ENCODE measurements at regions not wholly inside any gene's neighbourhood (a gene's known extent, or its start where the extent isn't known, plus 50 kb on each side); places are given as distances from the start of the nearest gene placed in this dataset.

DNA sequence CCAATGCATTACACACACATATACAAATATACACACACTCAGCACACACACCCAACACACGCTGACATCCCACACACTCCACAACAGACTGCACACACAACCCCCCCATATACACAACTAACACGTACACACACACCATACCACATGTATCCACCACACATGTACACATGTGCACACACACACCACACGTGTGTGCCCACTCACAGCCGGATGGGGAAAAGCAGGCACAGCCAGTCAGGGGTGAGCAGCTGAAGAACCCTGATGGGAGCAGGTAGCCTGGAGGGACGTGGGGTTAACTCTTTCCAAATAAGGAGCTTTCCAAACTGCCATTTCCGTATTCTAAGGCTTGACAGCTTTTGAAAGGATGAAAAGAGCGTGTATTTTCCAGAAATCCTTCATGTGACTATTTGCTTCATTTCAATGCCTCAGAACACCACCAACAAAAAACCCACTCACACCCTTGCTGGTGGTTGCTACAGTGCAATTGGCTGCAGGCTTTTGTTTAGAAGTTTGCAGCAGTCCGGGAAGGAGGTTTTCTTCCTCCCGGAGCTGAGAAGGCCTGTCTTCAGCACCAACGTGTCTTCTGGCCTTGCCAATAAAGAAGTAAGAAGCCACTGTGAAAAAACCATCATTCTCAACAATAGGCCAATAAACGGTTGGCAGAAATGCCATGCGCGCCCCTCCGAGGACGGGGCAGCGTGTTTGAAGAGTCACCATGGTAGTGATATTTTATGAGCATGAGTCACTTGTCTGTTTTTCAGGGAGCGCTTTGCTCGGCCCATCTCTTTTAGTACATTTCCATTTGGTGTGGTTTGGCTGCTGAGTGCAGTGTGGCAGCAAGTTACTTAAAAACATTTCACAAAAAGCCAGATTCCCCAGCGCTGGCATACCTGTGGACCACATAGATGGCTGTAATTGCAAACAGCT, 131.3 kb upstream of the GMDS start:
- H3K36me3 ChIP-seq = no peaks in the 10 kb centered on the region
- TF ChIP-seq, protein P1, sequence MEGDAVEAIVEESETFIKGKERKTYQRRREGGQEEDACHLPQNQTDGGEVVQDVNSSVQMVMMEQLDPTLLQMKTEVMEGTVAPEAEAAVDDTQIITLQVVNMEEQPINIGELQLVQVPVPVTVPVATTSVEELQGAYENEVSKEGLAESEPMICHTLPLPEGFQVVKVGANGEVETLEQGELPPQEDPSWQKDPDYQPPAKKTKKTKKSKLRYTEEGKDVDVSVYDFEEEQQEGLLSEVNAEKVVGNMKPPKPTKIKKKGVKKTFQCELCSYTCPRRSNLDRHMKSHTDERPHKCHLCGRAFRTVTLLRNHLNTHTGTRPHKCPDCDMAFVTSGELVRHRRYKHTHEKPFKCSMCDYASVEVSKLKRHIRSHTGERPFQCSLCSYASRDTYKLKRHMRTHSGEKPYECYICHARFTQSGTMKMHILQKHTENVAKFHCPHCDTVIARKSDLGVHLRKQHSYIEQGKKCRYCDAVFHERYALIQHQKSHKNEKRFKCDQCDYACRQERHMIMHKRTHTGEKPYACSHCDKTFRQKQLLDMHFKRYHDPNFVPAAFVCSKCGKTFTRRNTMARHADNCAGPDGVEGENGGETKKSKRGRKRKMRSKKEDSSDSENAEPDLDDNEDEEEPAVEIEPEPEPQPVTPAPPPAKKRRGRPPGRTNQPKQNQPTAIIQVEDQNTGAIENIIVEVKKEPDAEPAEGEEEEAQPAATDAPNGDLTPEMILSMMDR (IDR thresholded peaks at IDR 0.05) = no peak
- no peaks in the 10 kb centered on the region for H3K4me1 ChIP-seq
- H3K9me3 ChIP-seq = no peaks in the 10 kb centered on the region
- no peak for DNase-seq (ENCODE audit: low spot score)
- H3K27ac ChIP-seq = no peak overlapping the region
- H3K4me3 ChIP-seq = no peak overlapping the region
- no peaks in the 10 kb centered on the region for H3K27me3 ChIP-seq

DNA sequence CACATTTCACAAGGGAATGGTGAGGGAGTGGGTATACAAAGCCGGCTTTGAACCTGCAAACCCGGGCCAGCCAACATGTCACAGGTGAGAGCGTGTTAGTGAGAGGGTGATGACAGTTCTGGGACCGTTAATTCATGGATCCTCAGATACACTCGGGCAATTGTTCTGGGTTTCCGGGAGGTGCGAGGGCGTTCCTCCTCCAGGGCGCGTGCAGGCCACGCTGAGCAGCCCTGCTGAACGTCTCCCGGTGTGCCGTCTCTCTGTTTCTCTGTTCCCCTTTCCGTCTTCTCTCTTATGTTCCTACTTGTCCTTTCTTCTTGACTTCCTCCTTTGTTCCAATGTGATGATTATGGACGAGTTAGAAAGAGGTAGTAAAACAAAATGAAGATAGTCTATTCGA, 130.0 kb upstream of the GMDS start:
- Histone ChIP-seq H3K36me3 (no peaks in the 10 kb centered on the region), H3K9me3 (no peaks in the 10 kb centered on the region)
- TF ChIP-seq, protein P1 (IDR thresholded peaks at IDR 0.05) = no peak

DNA sequence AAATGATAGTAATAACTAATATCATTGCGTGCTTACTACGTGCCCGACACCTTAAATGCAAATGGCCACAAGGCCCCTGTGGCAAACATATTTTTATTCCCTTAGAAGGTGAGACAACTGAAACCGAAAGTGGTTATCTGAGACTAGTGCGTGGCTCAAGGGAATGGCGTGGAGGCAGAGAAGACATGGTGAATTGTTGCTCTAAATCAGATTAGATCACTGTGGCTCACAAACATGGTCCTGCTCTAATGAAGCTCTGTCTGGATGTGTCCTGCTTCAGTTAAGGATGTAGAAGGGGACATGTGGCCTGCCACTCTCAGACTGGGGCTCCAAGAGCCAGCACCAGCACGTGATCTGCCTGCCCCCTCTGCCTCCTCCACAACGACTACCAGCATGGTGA, 124.2 kb upstream of the GMDS start:
- H3K27ac ChIP-seq = no peak overlapping the region
- H3K36me3 ChIP-seq = no peaks in the 10 kb centered on the region
- H3K4me3 ChIP-seq = no peak overlapping the region
- no peaks in the 10 kb centered on the region for H3K4me1 ChIP-seq
- H3K27me3 ChIP-seq = no peaks in the 10 kb centered on the region
- DNase-seq (ENCODE audit: low spot score) = no peak
- TF ChIP-seq, protein P1 (IDR thresholded peaks at IDR 0.05) = no peak
- H3K9me3 ChIP-seq = no peaks in the 10 kb centered on the region

More for the DNA sequence above, 130.0 kb upstream of the GMDS start:
- Histone ChIP-seq H3K27me3 (no peaks in the 10 kb centered on the region), H3K4me1 (no peaks in the 10 kb centered on the region), H3K27ac (no peak overlapping the region), H3K4me3 (no peak overlapping the region)
- DNase-seq (ENCODE audit: low spot score) = no peak

DNA sequence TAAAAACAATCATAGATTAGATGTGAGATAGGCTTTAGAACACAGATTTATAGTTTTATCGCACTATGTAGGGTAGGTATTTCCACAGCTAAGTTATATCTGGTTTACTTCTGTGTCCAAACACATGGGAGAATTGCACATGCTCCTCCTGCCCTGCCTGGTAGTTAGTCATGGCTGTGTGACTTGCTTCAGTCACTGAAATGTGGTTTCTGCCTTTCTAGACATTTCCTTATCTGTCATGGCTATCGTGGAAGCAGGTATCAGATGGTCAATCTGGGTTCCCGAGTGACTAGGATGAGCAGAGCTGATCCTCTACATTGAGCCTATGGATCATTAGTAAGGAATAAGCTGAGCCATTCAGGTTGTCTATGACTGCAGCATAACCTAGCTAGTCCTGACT, 117.8 kb upstream of the GMDS start:
- no peaks in the 10 kb centered on the region for H3K36me3 ChIP-seq
- H3K27me3 ChIP-seq = no peaks in the 10 kb centered on the region
- no peaks in the 10 kb centered on the region for H3K9me3 ChIP-seq
- H3K4me1 ChIP-seq = no peaks in the 10 kb centered on the region
- no peak overlapping the region for H3K27ac ChIP-seq
- TF ChIP-seq, protein P1 (IDR thresholded peaks at IDR 0.05) = no peak
- H3K4me3 ChIP-seq = no peak overlapping the region
- DNase-seq (ENCODE audit: low spot score) = no peak

DNA sequence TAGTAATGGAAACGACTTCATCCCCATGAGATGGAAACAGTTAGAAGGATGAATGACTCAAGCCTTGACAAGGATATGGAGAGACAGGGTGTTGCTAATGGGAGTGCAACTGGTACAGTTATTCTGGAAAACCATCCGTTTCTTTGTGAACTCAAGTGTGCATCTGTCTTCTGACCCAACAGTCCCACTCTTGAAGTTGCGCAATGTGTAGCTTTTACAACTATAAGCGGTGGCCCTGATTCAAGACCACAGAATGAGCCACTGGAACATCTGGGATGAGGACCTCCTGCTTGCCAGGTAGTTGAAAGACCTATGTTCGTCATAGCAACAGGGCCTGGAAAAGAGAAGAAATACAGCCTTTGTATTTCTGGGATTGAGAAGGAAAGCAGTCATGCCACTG, 115.8 kb upstream of the GMDS start:
- TF ChIP-seq, protein P1 (IDR thresholded peaks at IDR 0.05) = no peak
- Histone ChIP-seq H3K4me1 (no peaks in the 10 kb centered on the region), H3K4me3 (no peak overlapping the region), H3K27me3 (no peaks in the 10 kb centered on the region), H3K36me3 (no peaks in the 10 kb centered on the region), H3K9me3 (no peaks in the 10 kb centered on the region), H3K27ac (no peak overlapping the region)
- no peak for DNase-seq (ENCODE audit: low spot score)
